IPS DF 19.7 (cell line): ENCODE measurements at regions not wholly inside any gene's neighbourhood (a gene's known extent, or its start where the extent isn't known, plus 50 kb on each side); places are given as distances from the start of the nearest gene placed in this dataset.

ENCODE experiments used
- DNase-seq: peaks from one replicate; pipeline ENCODE4 v3.0.0-alpha.2; 2013; ENCODE audit warnings: low read depth, low spot score

GRCh38 chr4:183848805-183849204 lies 56.3 kb upstream of the STOX2 start:
- DNase-seq = no peak

- DNase-seq = no peak
These were observed 52.1 kb upstream of the STOX2 start for GRCh38 chr4:183852910-183853547.

- no peak for DNase-seq
These were observed 51.6 kb upstream of the STOX2 start for GRCh38 chr4:183853548-183853940.
